Stomach (tissue), 8 donors: ENCODE measurements at regions not wholly inside any gene's neighbourhood (a gene's known extent, or its start where the extent isn't known, plus 50 kb on each side); places are given as distances from the start of the nearest gene placed in this dataset.
"Not testable (repeated sequence)": the region's sequence is repeated elsewhere in the genome, so short reads cannot be mapped to it uniquely, and the experiment has no call there.

Experiments
- DNase-seq, 2 donors: peaks; one replicate each; pipeline versions ENCODE4 v3.0.0 to v3.0.0-alpha.2; 2013 to 2019
- H3K27ac ChIP-seq, 5 donors: fragments of 200-600 bp in 4 of 5; sonication (generic) in 4 of 5; one replicate each; pipeline ENCODE4 v1.5.1; 2013 to 2019; ENCODE audit warnings: mild to moderate bottlenecking in 1 of 5, moderate library complexity in 1 of 5
- H3K27me3 ChIP-seq, 3 donors: fragments of 200-600 bp; sonication (generic); one replicate each; pipeline ENCODE4 v1.5.1; 2017 to 2019; ENCODE audit warnings: mixed run types in 1 of 3
- H3K36me3 ChIP-seq, 4 donors: fragments of 200-600 bp; sonication (generic); 1 replicate in 3 of 4; 2 replicates in 1 of 4; pipeline ENCODE4 v1.5.1; 2016 to 2019
- H3K4me1 ChIP-seq, 4 donors: fragments of 200-600 bp; sonication (generic); one replicate each; pipeline ENCODE4 v1.5.1; 2016 to 2019
- H3K4me3 ChIP-seq, 4 donors: fragments of 200-600 bp; sonication (generic) in 3 of 4; one replicate each; pipeline ENCODE4 v1.5.1; 2016 to 2019; ENCODE audit warnings: mild to moderate bottlenecking in 1 of 4
- H3K9me3 ChIP-seq, 4 donors: fragments of 200-600 bp; sonication (generic); one replicate each; pipeline ENCODE4 v1.5.1; 2016 to 2019
- EP300 ChIP-seq: sonication (generic); formaldehyde crosslinking; IDR thresholded peaks from one replicate; pipeline ENCODE4 v1.6.1; 2017; ENCODE audit warnings: antibody characterized with exemption
- POLR2A ChIP-seq, 4 donors: fragments of 450-650 bp; IDR thresholded peaks; one replicate each; pipeline ENCODE4 v1.6.1; 2016; ENCODE audit warnings: antibody characterized with exemption in 4 of 4, control low read depth in 2 of 4, mild to moderate bottlenecking in 1 of 4, moderate library complexity in 1 of 4
- POLR2AphosphoS5 ChIP-seq, 3 donors: sonication (generic); formaldehyde crosslinking; IDR thresholded peaks; one replicate each; pipeline ENCODE4 v1.6.1; 2016; ENCODE audit warnings: antibody characterized with exemption in 3 of 3
- whole genome bisulfite sequencing, 5 donors: extraction: QIAGEN DNeasy Blood & Tissue Kit in 3 of 5; methylation state at CpG; one replicate each; pipeline versions ENCODE4 v1.1.5 to v1.1.7; 2013 to 2018; 5-methylcytosine and 5-hydroxymethylcytosine counted together
- intact Hi-C: fragments of 100-400 bp; cut with DNase I; formaldehyde crosslinking; loops from one replicate; pipeline ENCODE4 v1.15.1; 2023; ENCODE audit warnings: low total_unique reads
- TF ChIP-seq, protein P1 (sequence below), 7 experiments: fragments of 450-650 bp in 4 of 7; fragments of 200-600 bp in 3 of 7; sonication (generic) in 3 of 7; IDR thresholded peaks; one replicate each; pipeline ENCODE4 v1.5.1; 2016 to 2019; ENCODE audit warnings: antibody characterized with exemption in 7 of 7, control low read depth in 2 of 7, mild to moderate bottlenecking in 1 of 7
- donor health status: healthy with polysubstance abuse.
- donor health status: Bipolar disorder and iron deficiency.
- donor health status: healthy.

GRCh38 chr6:147691446-147691845, 183.0 kb downstream of the SAMD5 start:
- no peaks in the 10 kb centered on the region for H3K4me1 ChIP-seq
- H3K4me3 ChIP-seq: no peak overlapping the region
- no peaks in the 10 kb centered on the region for H3K9me3 ChIP-seq
- no peak for DNase-seq
- H3K36me3 ChIP-seq: no peaks in the 10 kb centered on the region
- H3K27me3 ChIP-seq: no peaks in the 10 kb centered on the region
- intact Hi-C loops: no loop called here
- TF ChIP-seq EP300 (no peak), POLR2AphosphoS5 (IDR thresholded peaks at IDR 0.05) (no peak), POLR2A (IDR thresholded peaks at IDR 0.05) (no peak)
- TF ChIP-seq, protein P1, sequence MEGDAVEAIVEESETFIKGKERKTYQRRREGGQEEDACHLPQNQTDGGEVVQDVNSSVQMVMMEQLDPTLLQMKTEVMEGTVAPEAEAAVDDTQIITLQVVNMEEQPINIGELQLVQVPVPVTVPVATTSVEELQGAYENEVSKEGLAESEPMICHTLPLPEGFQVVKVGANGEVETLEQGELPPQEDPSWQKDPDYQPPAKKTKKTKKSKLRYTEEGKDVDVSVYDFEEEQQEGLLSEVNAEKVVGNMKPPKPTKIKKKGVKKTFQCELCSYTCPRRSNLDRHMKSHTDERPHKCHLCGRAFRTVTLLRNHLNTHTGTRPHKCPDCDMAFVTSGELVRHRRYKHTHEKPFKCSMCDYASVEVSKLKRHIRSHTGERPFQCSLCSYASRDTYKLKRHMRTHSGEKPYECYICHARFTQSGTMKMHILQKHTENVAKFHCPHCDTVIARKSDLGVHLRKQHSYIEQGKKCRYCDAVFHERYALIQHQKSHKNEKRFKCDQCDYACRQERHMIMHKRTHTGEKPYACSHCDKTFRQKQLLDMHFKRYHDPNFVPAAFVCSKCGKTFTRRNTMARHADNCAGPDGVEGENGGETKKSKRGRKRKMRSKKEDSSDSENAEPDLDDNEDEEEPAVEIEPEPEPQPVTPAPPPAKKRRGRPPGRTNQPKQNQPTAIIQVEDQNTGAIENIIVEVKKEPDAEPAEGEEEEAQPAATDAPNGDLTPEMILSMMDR (IDR thresholded peaks at IDR 0.05): no peak
- H3K27ac ChIP-seq: no peak overlapping the region
- 15 to 35% (median 30%) methylated on average over 2 of the region's 2 CpGs for WGBS, 5 donors

DNA sequence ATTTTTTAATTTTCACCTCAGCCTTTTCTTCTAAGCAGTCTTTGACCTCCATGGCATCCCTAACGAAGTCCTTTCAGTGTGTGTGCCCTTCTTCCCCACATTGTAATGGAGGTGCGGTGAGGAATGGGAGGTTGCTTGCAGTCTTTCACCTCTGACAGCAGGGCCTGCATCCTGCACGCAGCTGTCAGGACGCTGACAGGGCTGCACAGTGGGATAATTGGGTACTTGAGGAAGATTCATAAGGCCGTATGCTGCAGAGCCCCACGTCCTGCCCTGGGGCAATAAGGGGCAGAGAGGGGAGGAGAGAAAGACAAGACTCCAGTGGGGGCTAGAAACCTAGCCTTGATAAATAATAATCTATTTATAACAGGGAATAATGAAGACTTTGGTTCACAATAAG, 184.7 kb downstream of the SAMD5 start:
- 90 to 96% (median 94%) methylated on average over 6 of the region's 6 CpGs for WGBS, 5 donors
- TF ChIP-seq POLR2AphosphoS5 (IDR thresholded peaks at IDR 0.05): no peak
- Histone ChIP-seq H3K27ac (no peak overlapping the region), H3K27me3 (no peaks in the 10 kb centered on the region), H3K4me3 (no peak overlapping the region), H3K36me3 (no peaks in the 10 kb centered on the region), H3K4me1 (no peaks in the 10 kb centered on the region), H3K9me3 (no peaks in the 10 kb centered on the region)
- intact Hi-C loops: no loop called here
- DNase-seq: no peak

GRCh38 chr6:147694556-147694955, 186.1 kb downstream of the SAMD5 start:
- H3K9me3 ChIP-seq, H3K4me1 ChIP-seq, H3K4me3 ChIP-seq, intact Hi-C loops, H3K36me3 ChIP-seq, H3K27ac ChIP-seq, DNase-seq, H3K27me3 ChIP-seq: not testable (repeated sequence)
- 88 to 98% (median 97%) methylated on average over 3 of the region's 3 CpGs for WGBS, 5 donors

GRCh38 chr6:147695819-147696218, 187.3 kb downstream of the SAMD5 start:
- no peak for DNase-seq
- Histone ChIP-seq H3K9me3 (no peaks in the 10 kb centered on the region), H3K36me3 (no peaks in the 10 kb centered on the region), H3K4me3 (no peak overlapping the region), H3K27me3 (no peaks in the 10 kb centered on the region), H3K4me1 (peaks cover 6 to 21% (median 9%) of the 10 kb centered on the region in 4 donors), H3K27ac (no peak overlapping the region)
- intact Hi-C loops: no loop called here
- TF ChIP-seq, protein P1 (IDR thresholded peaks at IDR 0.05): no peak
- TF ChIP-seq EP300 (no peak), POLR2AphosphoS5 (IDR thresholded peaks at IDR 0.05) (no peak), POLR2A (IDR thresholded peaks at IDR 0.05) (no peak)
- 71 to 87% (median 76%) methylated on average over 1 of the region's 1 CpG for WGBS, 5 donors

GRCh38 chr6:147699140-147699539, 190.7 kb downstream of the SAMD5 start:
- TF ChIP-seq, protein P1 (IDR thresholded peaks at IDR 0.05): no peak
- TF ChIP-seq POLR2A (IDR thresholded peaks at IDR 0.05) (no peak), EP300 (no peak), POLR2AphosphoS5 (IDR thresholded peaks at IDR 0.05) (no peak)
- Histone ChIP-seq H3K27me3 (no peaks in the 10 kb centered on the region), H3K27ac (no peak overlapping the region), H3K4me3 (no peak overlapping the region), H3K9me3 (no peaks in the 10 kb centered on the region), H3K4me1 (peaks cover 6 to 26% (median 10%) of the 10 kb centered on the region in 4 donors), H3K36me3 (no peaks in the 10 kb centered on the region)
- 90 to 100% (median 92%) methylated on average over 2 of the region's 2 CpGs for WGBS, 5 donors
- DNase-seq: no peak
- intact Hi-C loops: no loop called here
